ENCODE measurements at regions not wholly inside any gene's neighbourhood (a gene's known extent, or its start where the extent isn't known, plus 50 kb on each side); places are given as distances from the start of the nearest gene placed in this dataset.

DNA sequence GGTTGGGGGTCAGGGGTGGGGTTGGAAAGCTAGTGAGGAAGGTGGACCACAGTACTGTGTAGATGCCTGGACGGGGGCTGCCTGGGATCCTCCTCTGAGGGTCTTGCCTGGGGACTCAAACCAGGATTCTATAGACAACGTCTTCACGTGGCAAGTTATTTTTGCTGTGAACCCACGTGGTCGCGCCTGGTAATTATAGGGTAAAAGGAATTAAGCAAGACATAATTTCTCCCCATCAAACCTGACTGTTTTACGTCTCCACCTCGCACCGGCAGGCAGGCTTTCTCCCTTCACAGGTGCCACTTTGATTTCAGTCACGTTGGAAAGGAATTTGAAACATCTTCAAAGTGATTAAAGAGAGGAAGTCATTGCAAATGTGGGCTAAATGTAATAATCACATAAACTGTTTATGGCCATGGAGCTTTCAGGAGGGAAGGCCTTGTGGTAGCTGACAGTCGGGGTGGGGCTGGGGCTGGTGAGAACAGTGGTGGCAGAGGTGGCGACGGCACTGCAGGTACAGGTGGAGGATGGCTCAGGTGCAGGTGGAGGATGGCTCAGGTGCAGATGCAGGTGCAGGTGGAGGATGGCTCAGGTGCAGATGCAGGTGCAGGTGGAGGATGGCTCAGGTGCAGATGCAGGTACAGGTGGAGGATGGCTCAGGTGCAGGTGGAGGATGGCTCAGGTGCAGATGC is 197.1 kb upstream of the NLRP1 start:
- ChIA-PET CTCF (no interaction called here), POLR2A (no interaction called here)

DNA sequence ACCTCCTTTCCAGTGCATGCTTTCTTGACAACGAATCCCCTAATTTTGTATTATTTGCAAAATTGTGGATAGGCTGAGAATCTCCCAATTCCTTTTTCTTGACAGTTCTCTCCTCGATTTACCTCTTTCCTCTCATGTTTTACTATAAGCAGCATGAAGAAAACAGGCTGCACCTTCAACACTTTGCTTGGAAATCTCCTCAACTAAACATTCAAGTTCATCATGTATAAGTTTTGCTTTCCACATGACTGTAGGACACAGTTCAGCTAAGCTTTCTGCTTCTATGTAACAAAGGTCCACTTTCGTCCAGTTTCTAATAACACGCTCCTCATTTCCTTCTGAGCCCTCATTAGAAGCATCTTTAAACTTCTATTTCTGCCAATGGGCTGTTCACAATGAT is 199.0 kb upstream of the NLRP1 start:
- POLR2A ChIA-PET, result no interaction called here
- CTCF ChIA-PET, result no interaction called here

DNA sequence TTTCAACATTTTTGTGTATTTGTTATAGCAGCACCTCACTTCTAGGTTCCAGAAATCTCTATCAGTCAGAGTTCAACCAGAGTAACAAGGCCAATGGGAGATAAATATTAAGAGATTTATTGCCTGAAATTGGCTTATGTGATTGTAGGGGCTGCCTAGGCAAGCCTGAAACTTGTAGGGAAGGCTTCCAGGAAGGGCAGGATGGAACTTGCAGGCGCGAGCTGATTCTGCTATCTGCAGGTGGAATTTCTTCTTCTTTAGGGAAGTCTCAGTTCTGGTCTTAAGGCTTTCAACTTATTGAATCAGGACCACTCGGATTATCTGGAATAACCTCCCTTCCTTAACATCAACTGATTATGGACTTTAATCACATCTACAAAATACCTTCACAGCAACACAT is 199.5 kb upstream of the NLRP1 start:
- ChIA-PET CTCF (no interaction called here), POLR2A (no interaction called here)

DNA sequence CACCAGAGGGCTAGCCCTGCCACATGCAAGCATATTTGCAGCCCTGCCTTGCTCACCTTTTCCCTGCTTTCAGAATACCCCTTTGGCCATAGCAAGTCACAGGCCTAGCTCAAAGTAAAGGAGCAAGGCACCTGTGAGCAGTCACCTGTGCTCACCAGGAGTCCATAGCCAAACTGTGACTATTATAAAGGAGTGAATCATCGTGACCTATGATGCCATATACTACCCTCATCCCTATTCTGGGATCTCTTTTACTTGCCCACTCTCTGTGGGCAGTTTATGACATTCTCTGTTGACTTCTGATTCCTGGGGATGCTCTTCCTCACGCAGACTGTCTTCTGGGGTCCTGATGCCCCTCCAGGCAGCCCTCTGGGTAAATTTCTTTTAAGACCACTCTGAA is 200.5 kb upstream of the NLRP1 start:
- POLR2A ChIA-PET, result no interaction called here
- CTCF ChIA-PET, result no interaction called here

DNA sequence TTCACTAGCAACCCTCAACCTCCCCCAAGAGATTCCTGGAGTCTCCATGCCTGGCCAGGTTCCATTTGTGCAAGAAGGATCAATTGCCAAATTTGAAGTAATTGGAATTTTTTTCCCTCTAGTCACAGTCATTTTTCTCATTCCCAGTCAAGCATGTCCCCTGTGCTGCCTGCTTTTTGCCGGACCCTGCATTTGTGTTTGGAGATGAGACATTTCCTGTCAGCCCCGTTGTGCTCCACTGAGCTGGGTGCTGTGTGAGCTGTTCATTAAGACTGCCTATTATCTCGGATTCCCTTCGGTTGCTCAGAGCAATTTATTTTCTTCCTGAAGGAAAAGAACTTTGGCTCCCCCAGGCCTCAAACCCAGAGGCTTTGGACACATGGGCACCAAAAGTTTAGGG is 201.0 kb upstream of the NLRP1 start:
- POLR2A ChIA-PET, result no interaction called here
- CTCF ChIA-PET, result no interaction called here

DNA sequence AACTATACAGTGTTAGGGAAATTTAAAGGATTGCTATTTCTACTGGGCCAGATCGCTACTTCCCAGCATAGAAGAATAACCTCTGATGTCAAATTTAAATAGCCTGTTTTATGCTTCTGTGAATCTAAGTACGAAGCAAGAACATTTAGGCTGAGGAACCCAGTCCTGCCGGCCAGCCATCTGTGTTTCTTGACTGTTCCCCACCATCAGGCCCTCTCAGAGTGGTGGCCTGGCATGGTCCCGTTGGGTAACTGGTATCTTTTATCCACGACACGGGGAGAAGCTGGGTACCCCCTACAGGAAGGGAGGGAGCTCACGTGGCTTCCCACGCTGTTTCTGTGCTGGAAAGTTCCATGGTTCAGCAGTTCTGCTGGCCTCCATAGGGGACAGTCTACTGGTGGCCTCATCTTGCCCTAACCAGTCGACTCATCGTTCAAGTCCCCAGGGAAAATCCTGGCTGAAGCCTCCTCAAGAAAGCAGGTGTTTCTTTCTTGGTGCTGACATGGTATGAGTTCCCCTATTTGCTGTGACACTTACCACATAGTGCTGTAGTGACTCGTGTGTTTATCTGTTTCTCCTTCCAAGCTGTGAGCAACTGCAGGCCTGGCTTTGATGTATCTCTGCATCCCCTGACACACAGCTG is 201.7 kb upstream of the NLRP1 start:
- ChIA-PET CTCF (no interaction called here), POLR2A (no interaction called here)

DNA sequence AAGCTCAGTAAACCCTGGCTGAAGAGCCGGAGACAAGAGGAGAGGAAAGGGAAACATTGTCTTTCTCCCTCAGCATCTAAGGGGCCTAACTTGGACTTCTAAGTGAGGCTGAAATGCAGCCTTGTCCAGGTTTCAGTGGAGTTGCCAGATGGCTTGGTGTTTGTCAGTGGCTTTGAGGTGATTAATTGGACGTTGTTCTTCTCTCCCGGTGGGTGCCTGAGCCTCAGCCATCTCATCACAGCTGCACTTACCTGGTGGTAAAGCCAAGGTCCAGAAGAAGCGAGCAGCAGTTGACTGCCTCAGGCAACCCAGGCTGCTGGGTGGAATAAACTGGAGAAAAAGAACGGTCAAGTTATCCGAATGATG is 202.2 kb upstream of the NLRP1 start:
- CTCF ChIA-PET, result no interaction called here
- POLR2A ChIA-PET, result no interaction called here

DNA sequence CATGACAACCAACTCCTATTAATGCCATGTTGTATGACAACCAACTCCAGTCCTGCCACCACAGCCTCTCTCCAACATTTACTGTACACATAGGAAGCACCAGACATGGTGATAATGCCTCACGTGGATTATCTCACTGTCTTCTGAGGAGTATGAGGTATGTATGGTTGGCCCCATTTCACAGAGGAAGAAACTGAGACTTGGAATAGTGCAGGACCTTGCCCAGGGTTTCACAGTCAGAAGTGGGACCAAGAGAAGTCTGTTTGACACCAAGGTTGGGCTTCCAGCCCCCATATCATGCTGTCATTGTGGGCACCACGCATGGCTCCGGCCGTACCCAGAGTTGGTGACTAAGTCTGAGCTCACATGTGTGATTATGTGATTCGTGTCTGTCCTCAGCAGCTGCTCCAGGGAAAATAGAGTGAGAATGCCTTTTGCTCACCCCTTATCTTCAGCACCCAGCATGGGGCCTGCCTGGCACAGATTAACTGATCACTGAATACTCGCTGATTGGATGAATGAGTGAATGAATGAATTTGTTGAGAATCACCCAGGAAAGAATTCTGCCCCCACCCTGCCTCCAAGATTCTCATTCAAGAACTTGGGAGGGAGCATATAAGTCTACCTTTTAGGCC is 204.1 kb upstream of the NLRP1 start:
- ChIA-PET POLR2A (no interaction called here), CTCF (no interaction called here)

DNA sequence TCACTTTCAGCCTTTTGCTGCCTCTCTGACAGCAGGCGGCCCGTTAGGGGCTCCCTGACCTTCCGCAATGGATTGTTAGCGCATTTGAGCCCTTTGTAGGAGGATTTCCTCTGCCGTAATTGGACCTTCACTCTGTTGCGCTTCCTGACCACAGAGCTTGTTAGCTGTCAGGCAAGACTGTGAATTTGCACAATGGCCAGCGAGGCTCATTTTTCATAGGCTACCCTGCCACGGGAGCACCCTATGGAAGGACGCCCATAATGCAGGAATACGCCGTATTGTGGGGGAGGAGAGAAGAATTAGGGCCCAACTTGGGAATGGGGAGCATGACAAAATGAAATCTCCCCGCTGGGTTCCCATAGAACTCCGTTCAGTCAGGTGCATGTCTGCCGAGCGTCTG is 205.2 kb upstream of the NLRP1 start:
- ChIA-PET CTCF (no interaction called here), POLR2A (no interaction called here)

DNA sequence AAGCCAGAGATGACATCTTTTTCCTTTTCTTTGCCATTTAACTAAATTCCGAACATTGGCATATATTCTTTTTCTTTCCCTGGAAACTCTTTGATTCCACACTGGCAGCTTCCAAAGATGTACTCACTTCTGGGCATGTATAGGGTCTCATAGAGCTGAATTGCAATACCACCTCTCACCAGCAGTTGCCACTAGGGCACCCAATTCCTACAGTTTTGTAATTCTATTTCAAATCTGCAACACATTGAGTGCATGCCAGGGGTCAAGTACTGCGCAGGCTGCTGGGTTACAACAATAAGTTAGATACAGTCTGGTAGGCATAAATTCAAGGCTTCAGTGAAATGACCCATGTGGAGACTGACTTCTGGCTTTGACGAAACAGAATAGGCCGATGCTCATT is 208.8 kb upstream of the NLRP1 start:
- ChIA-PET CTCF (no interaction called here), POLR2A (no interaction called here)

DNA sequence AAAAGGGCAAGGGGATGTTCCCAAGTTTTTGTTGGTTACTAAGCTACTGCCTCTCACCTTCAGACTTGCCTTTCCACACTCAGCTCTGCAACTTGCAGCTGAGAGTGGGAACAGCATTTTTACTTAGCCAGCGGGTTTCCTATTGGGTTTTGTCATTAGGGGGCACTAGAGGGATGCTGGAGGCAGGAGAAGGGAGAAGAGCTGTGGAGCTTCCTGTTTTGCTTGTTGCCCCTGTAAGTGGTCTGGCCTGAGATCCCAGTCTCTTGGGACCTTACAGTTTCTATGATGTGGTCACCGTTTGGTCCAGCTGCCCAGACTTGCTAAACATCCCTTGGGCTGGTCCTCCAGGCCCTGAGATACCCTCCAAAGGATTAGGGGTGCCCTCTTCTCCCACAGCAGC is 209.6 kb upstream of the NLRP1 start:
- ChIA-PET CTCF (no interaction called here), POLR2A (no interaction called here)

DNA sequence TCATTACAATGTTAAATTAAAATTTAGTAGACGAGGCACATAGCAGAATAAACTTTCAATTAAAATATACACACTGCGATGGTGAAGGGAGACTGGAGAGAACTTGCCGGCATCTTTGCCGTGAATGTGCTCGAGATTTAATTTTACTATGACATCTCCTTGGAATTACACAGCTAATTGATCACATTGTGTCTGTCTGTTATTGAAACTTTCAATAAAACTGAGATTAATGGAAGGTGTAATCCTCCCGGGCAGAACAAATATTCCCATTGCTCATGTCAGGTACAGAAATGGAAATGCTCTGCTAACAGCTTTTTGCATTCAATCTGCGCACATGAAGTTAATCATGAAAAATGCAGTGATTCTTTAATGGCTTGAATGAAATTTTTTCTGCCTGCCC is 210.1 kb upstream of the NLRP1 start:
- POLR2A ChIA-PET, result no interaction called here
- CTCF ChIA-PET, result no interaction called here

DNA sequence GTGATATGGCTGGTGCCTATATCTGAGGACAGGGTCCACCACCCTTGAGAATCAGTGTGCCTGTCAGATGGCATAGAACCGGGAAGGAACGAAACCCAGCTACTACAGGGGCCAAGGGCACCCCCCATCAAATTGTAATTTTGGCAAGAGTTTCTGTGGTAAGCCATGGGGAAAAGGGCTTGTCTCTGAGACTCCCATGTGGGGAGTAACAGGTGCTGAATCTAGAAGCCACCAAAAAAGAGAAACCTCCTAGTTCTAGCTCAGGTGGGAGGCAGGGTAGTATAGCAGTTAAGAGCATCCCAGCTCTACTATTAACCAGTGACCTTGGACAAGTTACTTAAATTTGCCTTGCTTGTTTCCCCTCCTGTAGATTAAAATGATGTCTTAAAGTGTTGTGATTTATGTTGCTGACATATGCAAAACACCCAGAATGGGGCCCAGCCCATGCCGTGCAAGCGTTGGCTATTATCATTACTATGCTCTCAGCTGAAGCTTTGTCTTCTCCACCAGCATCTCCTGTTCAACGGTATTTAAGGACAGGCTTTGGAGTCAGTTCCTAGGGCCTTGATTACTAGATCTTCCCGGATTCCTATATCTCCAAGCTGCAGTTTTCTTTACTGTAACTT is 210.7 kb upstream of the NLRP1 start:
- CTCF ChIA-PET, result interaction anchor here (1.0 kb wide), 1 partner anchor 627 kb away, joined by 3 read pairs; no protein-coding TSS in a partner anchor
- POLR2A ChIA-PET, result no interaction called here

DNA sequence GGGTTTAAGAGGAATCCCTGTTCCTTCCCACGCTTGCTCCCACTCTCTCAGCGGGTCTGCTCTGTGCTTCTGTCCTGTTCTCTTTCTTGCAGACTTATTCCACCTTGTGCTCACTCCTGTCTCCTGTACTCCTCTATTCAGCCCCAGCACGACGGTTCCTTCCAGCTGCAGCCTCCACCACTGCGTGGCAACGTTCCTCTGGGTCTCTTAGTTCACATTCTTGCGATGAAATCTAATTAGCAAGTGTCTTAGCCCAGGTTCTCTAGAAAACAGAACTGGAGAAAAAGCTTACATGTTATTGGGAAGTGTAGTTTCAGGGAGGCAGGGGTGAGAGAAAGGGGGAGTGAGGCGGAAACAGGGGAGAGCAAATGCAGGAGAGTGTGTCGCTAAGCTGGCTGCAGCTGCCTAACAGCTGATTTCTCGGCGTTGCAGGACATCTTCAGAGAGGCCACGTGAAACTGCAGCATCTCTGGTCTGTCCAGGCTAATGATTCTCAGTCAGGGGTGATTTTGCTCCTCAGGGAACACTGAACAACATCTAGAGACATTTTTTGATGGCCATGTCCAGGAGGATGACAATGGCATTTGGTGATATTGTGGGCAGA is 213.2 kb upstream of the NLRP1 start:
- ChIA-PET POLR2A (no interaction called here), CTCF (no interaction called here)

DNA sequence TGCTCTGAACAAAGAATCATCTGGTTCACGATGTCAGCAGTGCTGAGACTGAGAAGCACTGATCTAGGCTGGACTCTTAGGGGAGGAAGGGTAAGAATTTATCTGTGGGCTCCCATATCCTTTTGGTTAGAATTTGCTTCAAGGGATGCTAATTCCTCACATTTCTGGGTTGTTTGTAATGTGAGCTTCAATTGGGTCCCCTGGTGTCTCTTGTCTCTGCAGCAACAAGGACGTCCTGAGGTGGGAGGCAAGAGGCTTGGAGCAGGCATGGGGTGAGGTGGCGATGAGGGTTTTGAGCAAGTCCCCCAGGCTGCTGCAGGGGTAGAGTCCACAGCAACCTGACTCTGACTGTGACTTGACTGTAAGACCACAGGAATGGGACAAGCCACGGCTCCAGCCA is 213.8 kb upstream of the NLRP1 start:
- CTCF ChIA-PET, result no interaction called here
- POLR2A ChIA-PET, result no interaction called here

DNA sequence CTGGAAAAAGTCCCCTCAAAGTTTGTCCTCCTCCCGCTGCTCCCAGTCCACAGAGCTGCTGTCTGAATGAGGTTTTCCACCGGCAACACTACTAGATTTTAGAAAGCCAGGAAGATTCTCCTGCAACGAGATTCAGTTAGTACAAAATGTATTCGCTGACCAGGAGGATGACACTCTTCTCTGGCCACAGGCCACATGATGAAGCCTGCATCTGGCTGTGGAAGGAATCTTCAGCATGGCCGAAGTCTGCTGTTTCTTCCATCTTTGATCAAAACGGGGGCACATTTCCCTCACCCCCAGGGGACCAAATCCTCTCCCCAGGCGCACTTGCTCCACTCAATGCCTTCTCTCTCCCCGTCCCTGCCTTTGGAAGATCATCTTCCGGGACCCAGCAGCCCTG is 215.8 kb upstream of the NLRP1 start:
- POLR2A ChIA-PET, result no interaction called here
- CTCF ChIA-PET, result no interaction called here

DNA sequence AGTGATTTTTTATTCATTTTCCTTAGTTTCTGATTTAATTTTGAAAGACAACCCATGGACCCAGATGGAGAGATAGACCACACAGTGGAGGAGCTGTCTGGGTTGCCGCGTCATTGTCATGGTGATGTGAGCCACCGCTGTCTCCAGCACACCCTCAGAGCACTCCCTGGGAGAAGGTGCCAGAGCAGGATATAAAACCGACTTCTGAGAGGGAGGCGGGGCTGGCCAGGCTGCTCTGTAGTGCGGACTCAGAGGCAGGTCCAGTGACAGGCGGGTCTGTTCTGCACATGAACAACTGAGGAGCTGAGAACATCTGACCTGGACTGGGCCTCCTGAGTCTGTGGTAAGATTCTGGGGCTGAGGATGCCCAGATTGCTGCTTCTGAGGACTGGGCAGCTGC is 216.3 kb upstream of the NLRP1 start:
- ChIA-PET POLR2A (no interaction called here), CTCF (no interaction called here)

DNA sequence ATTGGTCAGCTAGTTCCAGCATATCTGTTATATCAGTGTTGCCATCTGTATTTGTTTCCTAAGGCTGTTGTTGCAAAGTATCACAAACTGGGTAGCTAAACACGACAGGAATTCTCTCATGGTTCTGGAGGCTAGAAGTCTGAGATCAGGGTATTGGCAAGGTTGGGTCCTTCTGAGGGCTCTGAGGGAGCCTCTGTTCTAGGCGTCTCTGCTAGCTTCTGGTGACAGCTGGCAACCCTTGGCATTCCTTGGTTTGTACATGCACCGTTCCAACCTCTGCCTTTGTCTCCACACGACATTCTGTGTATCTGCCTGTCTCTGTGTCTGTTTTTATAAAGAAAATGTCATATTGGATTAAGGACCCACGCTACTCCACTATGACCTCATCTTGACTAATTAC is 219.9 kb upstream of the NLRP1 start:
- POLR2A ChIA-PET, result no interaction called here
- CTCF ChIA-PET, result no interaction called here

DNA sequence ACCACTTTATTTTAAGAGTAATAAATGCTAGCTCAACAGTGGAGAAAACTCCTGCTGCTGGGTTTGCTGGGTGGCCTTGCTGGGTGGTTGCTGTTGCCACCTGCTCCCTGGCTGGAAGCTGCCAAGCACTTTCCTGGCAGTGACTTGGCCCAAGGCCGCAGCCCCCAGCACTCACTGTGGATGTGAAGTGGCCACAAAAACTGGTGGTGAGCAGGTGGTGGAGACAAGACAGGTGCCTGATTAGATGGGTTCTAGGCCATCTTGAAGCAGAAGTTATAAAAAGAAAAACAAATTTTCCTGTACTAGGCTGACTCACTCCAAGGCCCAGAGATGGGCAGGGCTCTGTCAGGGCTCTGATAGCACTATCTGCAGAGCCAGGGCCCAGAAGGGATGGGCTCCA is 224.7 kb upstream of the NLRP1 start:
- POLR2A ChIA-PET, result no interaction called here
- CTCF ChIA-PET, result no interaction called here

DNA sequence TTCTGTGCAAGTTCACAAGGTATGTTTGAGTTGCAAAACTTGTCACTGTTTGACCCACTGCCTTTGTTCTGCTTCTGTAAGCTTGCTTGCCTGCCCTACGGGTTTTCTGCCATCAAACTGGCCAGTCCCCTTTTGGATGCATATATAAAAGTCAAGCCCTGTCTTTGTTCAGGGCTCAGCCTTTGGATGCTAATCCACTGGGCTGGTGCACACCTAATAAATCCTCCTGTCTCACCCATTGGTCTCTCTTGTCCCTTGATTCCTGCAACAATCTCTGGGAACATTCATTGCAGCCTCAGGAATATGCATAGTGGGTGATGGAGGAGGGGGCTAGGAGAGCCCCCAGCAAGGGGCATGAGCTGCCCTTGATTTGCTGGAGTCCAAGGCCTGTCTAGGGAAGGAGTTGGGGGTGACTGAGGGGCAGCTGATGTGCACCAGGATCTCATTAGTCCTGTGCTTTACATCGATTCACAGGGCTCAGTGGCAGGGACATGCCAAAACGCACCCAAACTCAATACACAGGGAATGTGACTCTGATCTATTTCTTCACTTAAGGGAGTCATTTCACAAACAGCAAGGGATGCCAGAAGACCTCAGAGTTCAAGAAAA is 225.4 kb upstream of the NLRP1 start:
- POLR2A ChIA-PET, result no interaction called here
- CTCF ChIA-PET, result no interaction called here

DNA sequence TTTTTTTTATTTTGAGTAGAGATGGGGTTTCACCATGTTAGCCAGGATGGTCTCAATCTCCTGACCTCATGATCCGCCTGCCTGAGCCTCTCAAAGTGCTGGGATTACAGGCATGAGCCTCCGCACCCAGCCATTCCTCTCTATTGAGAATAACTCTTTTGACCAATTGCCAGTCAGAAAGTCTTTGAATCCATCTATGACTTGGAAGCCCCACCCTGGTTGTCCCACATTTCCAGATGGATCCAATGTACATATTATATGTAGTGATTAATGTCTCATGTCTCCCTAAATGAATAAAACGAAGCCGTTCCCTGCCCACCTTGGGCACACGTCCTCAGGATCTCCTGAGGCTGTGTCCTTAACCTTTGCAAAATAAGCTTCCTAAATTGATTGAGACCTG is 228.3 kb upstream of the NLRP1 start:
- ChIA-PET POLR2A (no interaction called here), CTCF (no interaction called here)
